Right renal pelvis (tissue), 4 donors: ENCODE measurements at regions not wholly inside any gene's neighbourhood (a gene's known extent, or its start where the extent isn't known, plus 50 kb on each side); places are given as distances from the start of the nearest gene placed in this dataset.

ENCODE experiments used
- DNase-seq, 4 donors: peaks; one replicate each; pipeline ENCODE4 v3.0.0-alpha.2; 2013; ENCODE audit warnings: low read depth in 4 of 4, low spot score in 3 of 4, missing footprints in 1 of 4

DNA sequence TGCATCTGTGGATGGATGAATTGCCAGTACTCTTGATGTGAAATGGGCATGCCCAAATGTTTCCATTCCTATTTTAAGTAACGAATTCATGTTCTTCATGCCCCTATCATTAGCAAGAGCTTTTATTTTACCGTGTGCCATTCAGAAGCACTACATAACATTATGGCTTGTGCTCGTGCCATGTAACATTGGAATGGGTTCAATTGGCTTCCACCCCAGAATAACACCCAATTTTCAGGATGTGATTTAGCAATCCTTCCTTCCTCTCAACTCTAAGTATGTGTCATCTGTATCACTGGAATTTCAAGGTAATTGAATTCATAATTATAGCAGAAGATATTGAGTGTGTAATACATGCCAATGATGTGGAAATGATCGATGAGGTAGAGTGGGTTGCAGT is 145.8 kb upstream of the TMPO start:
- DNase-seq, result no peak

DNA sequence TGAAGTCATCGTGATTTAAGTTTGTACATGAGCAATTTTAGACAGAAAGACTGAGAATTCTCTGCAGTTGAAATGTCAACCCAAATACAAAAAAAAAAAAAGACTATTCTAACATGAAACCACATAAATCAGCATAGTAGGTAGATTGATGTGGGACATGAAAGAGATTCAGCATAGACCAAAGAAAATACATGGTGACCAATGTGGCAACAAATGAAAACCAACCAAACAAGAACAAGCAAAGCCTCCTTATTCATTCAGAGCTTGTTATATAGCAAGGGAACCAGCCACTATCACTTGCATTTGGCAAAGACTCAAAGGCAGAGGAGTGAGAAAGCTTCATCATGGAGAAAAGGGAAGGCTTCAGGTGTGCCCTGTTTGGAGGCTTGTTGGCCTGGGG is 144.4 kb upstream of the TMPO start:
- DNase-seq, result no peak

DNA sequence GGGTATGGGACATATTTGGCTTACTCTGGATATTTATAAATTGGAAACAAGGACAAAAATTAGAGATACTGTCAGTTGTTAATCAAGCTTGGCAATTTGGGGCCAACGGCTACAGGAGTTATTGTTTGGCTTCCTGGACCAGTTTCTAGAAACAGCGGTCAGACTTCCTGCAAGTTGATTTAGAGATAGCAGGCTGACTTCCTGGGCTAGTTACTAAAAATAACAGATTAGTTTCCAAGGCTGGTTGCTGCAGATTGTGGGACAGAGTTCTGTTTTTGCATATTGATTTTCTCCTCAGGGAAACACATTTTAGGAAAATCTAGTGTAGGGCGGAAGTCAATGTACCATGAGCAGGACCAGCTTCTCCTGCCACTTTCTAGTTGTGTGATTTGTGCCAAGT is 144.0 kb upstream of the TMPO start:
- no peak for DNase-seq

DNA sequence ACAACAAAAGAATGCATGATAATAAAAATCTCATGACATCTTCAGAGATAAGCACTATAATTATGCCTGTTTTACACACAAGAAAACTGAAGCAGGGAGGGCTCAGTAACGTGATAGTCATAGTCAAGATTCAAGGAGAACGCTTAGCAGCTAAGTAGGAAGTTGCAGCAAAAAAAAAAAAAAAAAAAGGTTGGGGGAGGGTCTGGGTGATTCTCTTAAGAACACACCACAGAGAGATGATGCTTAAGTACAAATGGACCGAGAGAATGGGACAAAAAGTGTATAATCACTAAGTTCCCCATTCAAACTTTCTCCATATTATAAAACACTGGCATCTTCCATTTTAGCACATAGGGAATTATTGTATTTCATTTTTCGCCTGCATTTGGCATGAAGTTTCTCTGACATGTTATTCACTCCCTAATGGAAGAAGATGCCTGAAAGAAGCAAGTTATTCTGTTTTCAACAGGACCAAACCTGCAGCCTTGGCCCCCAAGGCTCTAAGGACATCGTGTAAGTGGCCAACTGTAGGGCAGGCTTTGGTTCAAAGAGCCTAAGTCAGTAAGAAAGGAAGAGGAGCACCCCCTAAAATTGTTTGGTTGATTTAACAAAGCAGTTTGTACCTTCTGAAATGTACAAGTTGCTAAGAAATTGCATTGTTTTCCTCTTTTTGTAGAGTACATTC is 142.9 kb upstream of the TMPO start:
- DNase-seq, result no peak

DNA sequence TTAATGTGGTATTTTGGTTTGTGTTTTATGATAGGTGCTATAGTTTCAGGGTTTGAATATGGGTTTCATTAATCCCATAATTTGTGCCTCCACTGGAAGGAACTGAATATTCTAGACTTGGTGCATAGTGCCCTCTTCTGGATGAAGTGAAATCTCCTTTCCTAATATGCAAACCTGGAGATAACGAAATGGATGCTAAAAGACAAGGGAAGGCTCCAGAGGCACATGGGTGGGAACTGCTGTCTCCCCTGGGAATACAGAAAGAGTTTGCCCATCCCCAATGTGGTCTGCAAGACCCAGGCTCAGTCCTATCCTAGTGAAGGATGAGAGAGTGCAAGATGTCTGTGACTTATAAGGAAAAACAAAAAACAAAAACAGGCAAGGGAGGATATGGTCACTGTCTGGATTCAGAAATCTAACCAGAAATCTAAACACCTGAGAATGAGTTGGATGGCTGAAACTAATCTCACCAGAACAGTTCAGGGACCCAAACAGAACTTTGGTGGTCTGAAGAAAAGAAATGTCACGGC is 142.3 kb upstream of the TMPO start:
- DNase-seq, result peak in 3 of 4 donors; percentile 32 to 43 (median 40)

DNA sequence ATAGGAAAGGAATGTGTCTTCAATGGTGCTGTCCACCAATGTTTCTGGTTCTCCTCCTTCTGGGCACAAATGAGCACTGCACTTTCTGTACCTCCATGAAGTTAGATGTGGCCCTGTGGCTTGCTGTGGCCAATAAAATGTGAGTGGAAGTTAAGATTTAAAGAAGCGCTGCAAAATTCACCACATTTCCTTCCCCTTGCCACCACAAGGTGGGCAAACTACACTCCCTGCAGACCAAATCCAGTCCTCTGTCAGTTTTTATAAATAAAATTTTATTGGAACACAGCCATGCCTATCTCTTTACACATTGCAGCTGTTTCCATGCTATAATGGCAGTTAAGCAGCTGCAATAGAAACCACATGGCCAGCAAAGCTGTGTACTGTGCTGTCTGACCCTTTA is 141.4 kb upstream of the TMPO start:
- DNase-seq, result no peak

DNA sequence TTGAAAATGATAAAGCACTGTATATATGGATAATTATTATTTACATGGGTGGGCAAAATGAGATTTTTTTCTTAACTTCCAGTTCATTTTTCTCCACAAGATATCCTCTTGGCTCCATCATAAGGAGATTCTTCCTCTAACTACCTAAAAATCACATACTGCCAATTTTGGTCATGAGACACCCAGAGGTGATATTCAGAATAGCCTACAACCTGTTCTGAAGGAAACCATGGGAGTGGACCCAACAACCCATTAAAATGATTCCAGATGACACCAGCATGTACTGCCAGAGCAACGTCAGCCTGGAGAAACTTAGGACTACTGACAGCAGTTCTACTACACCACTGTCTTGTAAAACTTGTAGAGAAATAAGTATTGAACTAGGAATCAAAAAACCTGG is 136.3 kb upstream of the TMPO start:
- no peak for DNase-seq

DNA sequence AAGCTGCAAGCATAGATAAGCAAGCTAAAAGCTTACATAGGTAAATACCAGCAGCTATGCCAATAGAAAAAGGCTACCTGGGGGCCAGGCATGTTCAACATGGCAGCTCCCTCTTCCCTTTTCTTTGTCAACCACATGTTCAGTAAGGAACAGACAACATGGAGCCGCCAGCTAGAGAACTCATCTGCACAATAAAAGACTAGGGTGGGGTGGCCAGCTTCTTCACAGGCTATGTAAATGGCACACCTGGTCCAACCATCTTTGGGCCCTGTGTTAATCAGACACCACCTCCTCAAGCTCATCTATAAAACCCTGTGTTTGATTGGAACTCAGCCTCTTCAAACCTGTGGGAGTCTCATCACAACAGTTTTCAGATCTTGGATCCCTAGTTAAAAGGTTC is 129.7 kb upstream of the TMPO start:
- DNase-seq, result no peak

DNA sequence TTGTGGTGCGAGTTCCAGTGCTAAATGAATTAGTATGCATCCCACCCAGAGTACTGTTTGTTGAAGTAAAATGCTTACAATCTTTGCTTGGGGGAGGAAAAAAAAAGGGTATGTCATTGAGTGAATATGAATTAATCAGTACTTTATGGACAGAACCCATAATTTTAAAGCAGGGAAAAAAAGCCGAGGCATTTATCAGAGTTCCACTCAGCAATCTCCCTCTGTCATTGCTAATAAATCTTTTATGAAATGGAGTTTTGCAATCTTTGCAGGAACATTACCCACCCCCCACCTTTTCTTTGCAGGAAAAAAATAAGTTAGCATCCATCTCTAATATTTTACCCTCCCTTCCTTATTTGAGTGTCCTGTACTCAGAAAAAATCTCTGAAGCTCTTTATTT is 127.9 kb upstream of the TMPO start:
- no peak for DNase-seq

DNA sequence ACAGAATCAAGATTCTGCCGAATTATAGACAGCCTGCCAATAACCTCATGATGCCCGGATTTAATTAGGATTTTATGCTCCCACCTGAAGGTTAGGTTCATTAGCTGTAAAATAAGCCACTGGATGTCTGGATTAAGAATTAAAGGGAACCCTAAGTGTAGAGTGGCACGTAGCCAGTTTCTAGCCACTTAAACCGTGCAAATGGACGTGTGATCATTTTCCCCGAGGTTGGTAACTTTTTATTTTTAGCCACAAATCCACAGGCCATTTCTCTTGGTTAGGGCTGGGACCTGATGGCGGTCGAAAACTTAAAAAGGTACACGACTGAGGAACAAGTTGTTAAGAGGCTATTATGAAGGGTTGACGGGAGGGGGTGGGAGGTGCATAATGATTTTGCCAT is 127.3 kb upstream of the TMPO start:
- no peak for DNase-seq

DNA sequence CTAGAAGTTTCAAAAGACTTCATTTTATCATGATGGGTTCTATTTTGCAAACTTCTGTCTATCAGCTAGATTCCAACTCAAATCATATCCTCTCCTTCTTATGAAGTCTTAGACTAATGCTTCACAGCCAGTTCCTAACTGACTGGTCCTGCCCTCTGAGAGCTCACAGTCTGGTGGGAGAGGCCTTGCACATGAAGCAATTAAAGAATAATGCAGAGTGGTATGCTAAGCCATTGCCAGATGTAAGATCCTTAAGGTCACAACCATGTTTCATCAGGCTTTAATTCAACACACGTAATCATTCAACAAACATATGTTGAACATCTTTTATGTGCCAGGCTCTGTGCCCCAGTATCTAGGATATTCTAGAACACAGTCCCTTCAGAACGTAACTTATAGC is 125.8 kb upstream of the TMPO start:
- no peak for DNase-seq

DNA sequence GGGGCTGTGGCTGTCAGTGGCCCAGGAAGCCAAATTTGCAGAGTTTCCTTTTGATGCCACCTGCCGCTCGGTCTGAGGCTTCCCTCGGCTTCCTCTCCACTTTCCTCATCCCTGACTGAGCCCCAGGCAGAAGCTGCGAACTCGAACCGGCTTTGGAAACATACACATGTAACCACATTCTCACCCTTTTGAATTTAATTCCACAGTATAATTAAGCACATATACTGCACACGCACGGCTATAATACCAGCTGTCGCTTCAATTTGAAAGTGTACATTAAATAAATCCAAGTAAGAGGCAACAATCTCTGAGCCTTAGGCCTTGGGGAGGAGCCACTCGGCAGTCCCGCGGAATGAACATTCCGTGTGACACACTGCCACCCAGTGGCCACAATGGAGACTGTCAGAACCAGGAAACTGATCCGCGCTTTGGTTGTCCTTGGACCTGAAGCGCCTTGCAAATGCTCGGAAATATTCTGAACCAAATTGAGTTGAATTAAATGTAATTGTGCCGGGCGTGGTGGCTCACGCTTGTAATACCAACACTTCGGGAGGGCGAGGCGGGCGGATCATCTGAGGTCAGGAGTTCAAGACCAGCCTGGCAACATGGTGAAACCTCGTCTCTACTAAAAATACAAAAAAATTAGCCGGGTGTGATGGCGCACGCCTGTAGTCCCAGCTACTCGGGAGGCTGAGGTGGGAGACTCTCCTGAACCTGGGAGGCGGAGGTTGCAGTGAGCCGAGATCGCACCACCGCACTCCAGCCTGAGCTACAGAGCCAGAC is 117.9 kb upstream of the TMPO start:
- DNase-seq, result peak; percentile 71 to 78 (median 72)

DNA sequence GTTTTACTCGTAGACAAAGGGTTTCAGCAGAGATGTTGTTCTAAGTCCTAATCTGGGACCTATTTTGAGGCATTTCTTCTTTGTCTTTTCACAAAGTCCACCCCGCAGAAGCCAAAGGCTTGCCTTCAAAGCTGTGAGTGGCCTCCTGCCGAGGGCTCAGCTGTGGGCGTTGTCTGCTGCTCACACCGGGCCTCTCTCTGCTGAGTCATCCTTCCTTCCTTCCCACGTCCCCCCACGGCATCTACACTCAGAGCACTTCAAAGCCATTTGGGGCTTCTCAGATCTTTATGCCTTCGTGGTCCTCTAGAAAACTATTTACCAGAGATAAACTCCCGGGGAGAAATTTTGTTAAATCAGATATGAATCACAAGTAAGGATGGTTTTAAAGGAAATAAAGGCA is 115.9 kb upstream of the TMPO start:
- no peak for DNase-seq

DNA sequence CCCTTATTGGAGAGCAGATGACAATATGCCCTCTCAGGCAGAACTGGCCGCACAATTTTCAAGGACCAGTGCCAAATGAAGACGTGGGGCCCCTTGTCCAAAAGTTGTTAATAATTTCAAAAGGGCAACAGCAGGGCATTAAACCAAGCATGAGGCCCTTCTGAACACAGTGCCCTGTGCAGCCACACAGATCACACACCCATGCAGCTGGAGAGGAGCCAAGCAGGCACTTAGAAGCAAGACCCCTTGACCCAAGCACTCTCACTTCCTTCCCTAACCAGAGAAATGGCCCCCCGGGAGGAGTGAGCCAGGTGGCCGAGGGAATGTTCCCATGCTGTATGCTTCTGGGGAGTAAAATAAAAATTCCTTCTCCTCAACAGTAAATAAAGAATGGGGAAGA is 114.0 kb upstream of the TMPO start:
- DNase-seq, result no peak

DNA sequence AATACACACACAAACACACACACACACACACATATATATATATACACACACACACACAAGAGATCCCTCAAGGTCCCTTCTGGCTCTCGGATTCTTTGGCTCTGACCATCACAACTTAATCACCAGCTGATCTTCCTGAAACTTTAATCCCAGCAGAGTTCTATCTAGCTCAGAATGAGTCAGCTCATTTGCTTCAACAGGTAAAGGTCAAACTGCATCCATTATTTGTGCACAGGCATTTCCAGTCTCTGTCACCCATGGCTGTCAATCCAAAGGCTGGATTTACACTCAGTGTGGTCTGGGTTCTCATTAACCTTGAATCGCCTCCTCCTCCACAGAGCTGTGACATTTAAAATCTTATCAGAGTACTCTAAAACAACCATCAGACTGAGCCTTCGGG is 113.3 kb upstream of the TMPO start:
- no peak for DNase-seq

DNA sequence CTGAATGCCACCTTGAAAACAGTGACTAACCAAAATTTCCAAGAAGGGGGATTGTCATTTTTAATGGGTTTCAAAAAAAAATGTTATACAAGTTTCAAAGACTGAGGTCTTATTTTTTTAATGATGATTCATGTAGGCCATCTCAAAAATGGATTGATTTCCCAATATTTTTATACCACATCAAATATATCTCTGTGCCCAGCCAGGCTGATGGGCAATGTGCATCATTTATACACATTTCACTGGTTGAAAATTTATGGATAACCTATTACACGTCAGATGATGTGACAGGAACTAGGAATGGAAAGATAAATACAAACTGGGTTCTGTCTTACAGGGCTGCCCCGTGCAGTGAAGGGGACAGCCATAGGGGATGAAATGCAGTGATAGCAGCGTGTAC is 112.7 kb upstream of the TMPO start:
- no peak for DNase-seq

DNA sequence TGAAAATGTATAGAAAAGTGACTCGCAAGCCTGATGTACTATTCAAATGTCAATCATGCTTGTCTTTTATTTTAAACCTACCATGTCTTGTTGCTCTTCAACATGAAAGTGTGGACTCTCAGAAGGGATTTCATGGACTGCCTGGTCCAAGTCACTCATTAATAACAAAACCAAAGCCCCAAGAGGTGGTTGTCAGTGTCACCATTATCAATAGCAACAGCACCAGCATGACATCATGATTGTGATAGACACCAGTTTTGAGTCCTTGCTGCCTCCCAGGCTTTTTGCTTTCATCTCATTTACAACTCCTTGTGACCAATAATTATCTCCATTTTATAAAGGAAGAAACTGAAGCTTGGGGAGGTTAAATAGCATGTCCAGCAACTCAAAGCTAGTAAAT is 112.0 kb upstream of the TMPO start:
- no peak for DNase-seq

DNA sequence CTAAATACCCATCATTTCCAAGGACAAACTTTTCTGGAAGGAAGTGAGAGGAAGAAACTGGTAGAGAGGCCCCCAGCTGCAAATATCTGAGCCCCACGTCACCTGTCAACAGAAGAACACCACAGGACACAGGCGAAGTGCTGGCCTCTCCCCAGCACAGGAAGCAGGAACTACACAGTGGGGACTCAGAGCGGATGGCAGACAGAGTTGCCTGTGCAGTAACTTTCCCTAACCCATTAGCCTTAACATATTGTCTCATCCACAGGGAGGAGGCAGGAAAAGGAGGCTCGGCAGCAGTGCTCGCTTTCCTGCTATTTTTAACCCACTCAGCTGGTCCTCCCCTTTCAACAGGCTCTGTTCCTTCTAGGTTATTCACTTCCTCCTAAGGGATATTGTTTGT is 111.5 kb upstream of the TMPO start:
- no peak for DNase-seq

DNA sequence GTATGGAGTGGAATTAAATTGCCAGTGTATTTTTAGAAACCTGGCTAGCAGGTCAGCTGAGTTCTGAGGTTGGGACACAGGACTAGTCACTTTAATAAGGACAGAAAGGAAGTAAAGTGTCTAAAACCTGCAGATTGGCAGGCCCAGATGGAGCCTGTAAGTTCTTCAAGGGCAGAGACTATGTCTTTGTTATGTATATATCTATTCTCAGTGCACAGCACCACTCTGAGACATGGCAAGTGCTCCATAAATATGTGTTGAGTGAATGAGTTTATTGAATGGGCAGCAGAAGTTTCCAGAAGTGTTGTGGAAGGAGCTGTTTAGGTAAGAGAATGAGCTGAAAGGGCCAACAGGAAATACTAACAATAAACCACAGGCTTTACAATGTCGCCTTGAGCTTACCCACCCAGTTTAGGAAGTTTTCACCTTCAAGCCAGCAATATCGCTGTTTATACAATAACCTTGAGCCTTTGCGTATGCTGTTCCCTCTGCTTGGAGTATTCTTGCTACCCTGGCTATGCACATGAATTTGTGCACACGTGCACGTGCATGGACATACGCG is 109.5 kb upstream of the TMPO start:
- no peak for DNase-seq

DNA sequence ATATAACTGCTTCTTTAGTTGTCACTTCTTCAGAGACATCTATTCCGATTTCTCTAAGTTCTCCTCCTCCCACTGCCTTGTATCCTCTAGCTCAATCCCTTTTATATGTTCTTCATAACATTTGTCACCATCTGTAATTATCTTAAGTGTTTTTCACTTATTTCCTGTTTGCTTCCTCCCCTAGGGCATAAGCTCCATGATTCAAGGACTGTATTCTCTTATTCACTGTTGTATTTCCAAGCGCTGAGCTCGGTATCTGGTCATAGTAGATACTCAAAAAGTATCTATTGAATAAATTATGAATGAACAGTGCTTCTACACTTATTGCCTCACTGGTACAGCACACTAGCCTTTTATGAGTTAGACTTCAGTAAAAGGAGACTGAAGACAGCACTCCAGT is 109.0 kb upstream of the TMPO start:
- no peak for DNase-seq

DNA sequence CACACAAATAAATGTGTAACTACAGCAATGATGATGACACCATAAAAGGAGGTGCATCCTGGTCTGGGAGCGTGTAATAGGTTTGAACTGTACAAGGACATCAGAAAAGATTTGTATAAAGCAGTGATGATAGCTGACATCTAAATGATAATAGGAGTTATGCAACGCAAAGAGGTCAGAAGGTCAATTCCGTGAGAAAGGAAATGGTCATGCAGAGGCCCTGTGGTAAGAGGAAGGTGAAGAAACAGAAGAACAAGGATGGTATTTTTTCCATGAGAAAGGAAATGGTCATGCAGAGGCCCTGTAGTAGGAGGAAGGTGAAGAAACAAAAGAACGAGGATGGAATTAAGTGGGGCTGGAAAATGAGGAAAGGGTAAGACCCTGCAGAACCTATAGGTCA is 106.7 kb upstream of the TMPO start:
- no peak for DNase-seq

DNA sequence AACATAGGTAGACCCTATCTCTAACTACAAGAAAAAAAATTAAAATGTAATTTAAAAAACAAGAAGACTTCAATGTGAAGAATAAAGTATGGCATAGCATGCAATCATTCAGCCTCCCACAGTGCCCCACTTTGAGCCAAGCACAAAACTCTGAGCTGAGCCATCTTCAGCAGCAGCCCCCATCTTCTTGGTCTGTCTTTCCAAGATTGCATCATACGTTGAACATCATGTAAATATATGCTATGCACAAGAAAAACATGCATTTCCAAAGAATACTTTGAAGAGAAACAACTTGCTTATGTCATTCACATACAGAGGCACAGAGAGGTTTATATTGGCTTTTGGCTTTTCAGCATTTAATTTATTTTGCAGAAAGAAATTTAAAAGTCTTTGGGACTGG is 105.8 kb upstream of the TMPO start:
- DNase-seq, result no peak
